SK-N-SH (cell line): ENCODE measurements at regions not wholly inside any gene's neighbourhood (a gene's known extent, or its start where the extent isn't known, plus 50 kb on each side); places are given as distances from the start of the nearest gene placed in this dataset.

Experiments
- CTCF ChIA-PET: fragments of 300-600, 350-600 bp; formaldehyde crosslinking; extraction: SDS; loops from one replicate; lab custom pipeline; 2021; lab: Yijun Ruan, JAX
- POLR2A ChIA-PET: fragments of 350-600 bp; sonication (Branson Sonifier 250); formaldehyde crosslinking; extraction: SDS; loops from one replicate; lab custom pipeline; 2020; ENCODE audit warnings: antibody characterized with exemption, inconsistent platforms; lab: Yijun Ruan, JAX
- DNase-seq: peaks from one replicate; pipeline ENCODE4 v3.0.0; 2012
- H2AFZ ChIP-seq: fragments of 200-600 bp; sonication (generic); 2 replicates; pipeline ENCODE4 v1.8.1; 2016; ENCODE audit warnings: antibody characterized with exemption, mild to moderate bottlenecking, low read depth
- H3F3A ChIP-seq: fragments of 200-600 bp; sonication (generic); replicated peaks from 2 replicates; pipeline ENCODE3; 2016; ENCODE audit warnings: antibody characterized with exemption, mild to moderate bottlenecking; ENCODE audit not compliant: insufficient read depth
- H3K27ac ChIP-seq, 2 experiments: fragments of 200-500 bp in 1 of 2; fragments of 200-600 bp in 1 of 2; sonication (Bioruptor generic) in 1 of 2; sonication (generic), shearing (Covaris generic) in 1 of 2; 2 replicates each; pipeline versions ENCODE4 v1.5.1 to v1.6.1; 2014 to 2016; ENCODE audit warnings: low read depth in 2 of 2, inconsistent platforms in 1 of 2, low read length in 1 of 2, mild to moderate bottlenecking in 1 of 2, mixed read lengths in 1 of 2
- H3K27me3 ChIP-seq: fragments of 200-600 bp; sonication (generic), shearing (Covaris generic); 2 replicates; pipeline ENCODE4 v1.6.1; 2016; ENCODE audit warnings: mixed run types; ENCODE audit not compliant: insufficient read depth
- H3K36me3 ChIP-seq, 2 experiments: fragments of 200-500 bp in 1 of 2; fragments of 200-600 bp in 1 of 2; sonication (Bioruptor generic) in 1 of 2; sonication (generic) in 1 of 2; replicated peaks in 1 of 2; 2 replicates each; pipeline versions ENCODE3 to v1.5.1; 2014 to 2016; ENCODE audit warnings: low read length in 1 of 2, mild to moderate bottlenecking in 1 of 2; ENCODE audit not compliant: insufficient read depth in 2 of 2, control insufficient read depth in 1 of 2
- H3K4me1 ChIP-seq, 2 experiments: fragments of 200-500 bp in 1 of 2; fragments of 200-600 bp in 1 of 2; sonication (Bioruptor generic) in 1 of 2; sonication (generic), shearing (Covaris generic) in 1 of 2; 2 replicates each; pipeline versions ENCODE4 v1.5.1 to v1.6.1; 2014 to 2016; ENCODE audit warnings: low read depth in 1 of 2, low read length in 1 of 2, mixed run types in 1 of 2; ENCODE audit not compliant: insufficient read depth in 2 of 2, control insufficient read depth in 1 of 2
- H3K4me2 ChIP-seq: fragments of 200-600 bp; sonication (generic), shearing (Covaris generic); 2 replicates; pipeline ENCODE4 v1.6.1; 2017; ENCODE audit warnings: mixed run types
- H3K4me3 ChIP-seq, 2 experiments: fragments of 200-500 bp in 1 of 2; fragments of 200-600 bp in 1 of 2; sonication (Bioruptor generic) in 1 of 2; sonication (generic), shearing (Covaris generic) in 1 of 2; 2 replicates each; pipeline versions ENCODE4 v1.5.1 to v1.8.1; 2014 to 2016; ENCODE audit warnings: low read depth in 2 of 2, inconsistent platforms in 1 of 2, low read length in 1 of 2, mild to moderate bottlenecking in 1 of 2, mixed read lengths in 1 of 2, moderate library complexity in 1 of 2
- H3K79me2 ChIP-seq: fragments of 200-600 bp; sonication (generic); 2 replicates; pipeline ENCODE4 v1.8.1; 2017; ENCODE audit warnings: mild to moderate bottlenecking; ENCODE audit not compliant: insufficient read depth
- H3K9ac ChIP-seq: fragments of 200-600 bp; sonication (generic); 2 replicates; pipeline ENCODE4 v1.6.1; 2017; ENCODE audit warnings: mixed run types
- H3K9me2 ChIP-seq: fragments of 200-600 bp; sonication (generic); 2 replicates; pipeline ENCODE4 v1.6.1; 2017; ENCODE audit warnings: mixed run types
- H3K9me3 ChIP-seq: fragments of 200-600 bp; sonication (generic); 2 replicates; pipeline ENCODE4 v1.6.1; 2017; ENCODE audit warnings: mixed run types, mild to moderate bottlenecking, moderate library complexity
- H4K20me1 ChIP-seq: fragments of 200-600 bp; sonication (generic); 2 replicates; pipeline ENCODE4 v1.6.1; 2017; ENCODE audit warnings: mild to moderate bottlenecking, mixed run types; ENCODE audit not compliant: insufficient read depth
- CHD2 ChIP-seq: fragments of 150-350 bp; IDR thresholded peaks from 2 replicates; pipeline ENCODE4 v1.6.1; 2018; ENCODE audit warnings: low read length; ENCODE audit not compliant: partially characterized antibody
- EP300 ChIP-seq, 2 experiments: IDR thresholded peaks; 2 replicates each; pipeline versions ENCODE4 v1.4.0 to v1.6.1; 2012; ENCODE audit warnings: borderline replicate concordance in 1 of 2, low read depth in 1 of 2, low read length in 1 of 2
- FOXJ3 ChIP-seq: sonication (generic); formaldehyde crosslinking; IDR thresholded peaks from 2 replicates; pipeline ENCODE4 v1.5.1; 2020; ENCODE audit warnings: mild to moderate bottlenecking, missing genetic modification reagents
- FOXM1 ChIP-seq: IDR thresholded peaks from 2 replicates; pipeline ENCODE4 v1.4.0; 2012; ENCODE audit warnings: low read depth, mild to moderate bottlenecking
- GATA2 ChIP-seq: sonication (generic); formaldehyde crosslinking; IDR thresholded peaks from 2 replicates; pipeline ENCODE4 v1.5.0; 2020; ENCODE audit warnings: mild to moderate bottlenecking, missing genetic modification reagents
- IRF3 ChIP-seq: fragments of 150-350 bp; IDR thresholded peaks from 2 replicates; pipeline ENCODE4 v1.6.1; 2016; ENCODE audit warnings: mild to moderate bottlenecking, low read depth, low read length
- MEF2A ChIP-seq: IDR thresholded peaks from 2 replicates; pipeline ENCODE4 v1.4.0; 2012; ENCODE audit warnings: low read depth, borderline replicate concordance
- NFIC ChIP-seq: IDR thresholded peaks from 2 replicates; pipeline ENCODE4 v1.4.0; 2012; ENCODE audit warnings: borderline replicate concordance
- NRF1 ChIP-seq: IDR thresholded peaks from 2 replicates; pipeline ENCODE4 v1.6.1; 2012; ENCODE audit warnings: low read depth, mild to moderate bottlenecking, low read length
- POLR2AphosphoS5 ChIP-seq: IDR thresholded peaks from 2 replicates; pipeline ENCODE4 v1.6.1; 2012; ENCODE audit warnings: low read depth, low read length
- RCOR1 ChIP-seq: fragments of 150-350 bp; IDR thresholded peaks from 2 replicates; pipeline ENCODE4 v1.6.1; 2017; ENCODE audit warnings: antibody characterized with exemption, low read length
- REST ChIP-seq: IDR thresholded peaks from 2 replicates; pipeline ENCODE4 v1.6.1; 2012; ENCODE audit warnings: mild to moderate bottlenecking, low read depth, low read length, moderate library complexity
- RXRA ChIP-seq: IDR thresholded peaks from 2 replicates; pipeline ENCODE4 v1.4.0; 2012; ENCODE audit warnings: low read depth, mild to moderate bottlenecking, borderline replicate concordance
- SIN3A ChIP-seq: IDR thresholded peaks from 2 replicates; pipeline ENCODE4 v1.6.1; 2012; ENCODE audit warnings: low read depth, mild to moderate bottlenecking, low read length, moderate library complexity, borderline replicate concordance
- SMC3 ChIP-seq: IDR thresholded peaks from 2 replicates; pipeline ENCODE4 v1.6.1; 2012; ENCODE audit warnings: low read depth, low read length, improper control_type of control experiment
- USF1 ChIP-seq: IDR thresholded peaks from 2 replicates; pipeline ENCODE4 v1.4.0; 2012; ENCODE audit warnings: low read depth, borderline replicate concordance
- USF2 ChIP-seq: fragments of 150-350 bp; IDR thresholded peaks from 2 replicates; pipeline ENCODE4 v1.6.1; 2017; ENCODE audit warnings: antibody characterized with exemption, low read length, low read depth, borderline replicate concordance
- WGBS: methylation state at CpG from one replicate; pipeline ENCODE4 v1.1.6; 2017; ENCODE audit warnings: low lambda C conversion rate; 5-methylcytosine and 5-hydroxymethylcytosine counted together

- TF ChIP-seq IRF3 (no peak), USF2 (no peak)
- TF ChIP-seq, all 33 proteins: peak for 0
Observed at GRCh38 chr7:47183862-47184590, 397.9 kb downstream of the TNS3 start (continued).

GRCh38 chr7:47181746-47182361 lies 400.1 kb downstream of the TNS3 start:
- H3K9me3 ChIP-seq, result no peaks in the 10 kb centered on the region
- no peaks in the 10 kb centered on the region for H3F3A ChIP-seq
- CTCF ChIA-PET, result interaction anchor here (0.8 to 11.9 kb wide), 11 partner anchors 13 to 1291 kb away, joined by 3 to 227 read pairs (median 4); partner anchors contain the start of gene IGFBP3
- no peaks in the 10 kb centered on the region for H4K20me1 ChIP-seq
- no peak overlapping the region for H3K4me2 ChIP-seq
- no peak overlapping the region for H2AFZ ChIP-seq
- peaks cover 6% of the 10 kb centered on the region; the same call in 1 of the 2 replicates for H3K27me3 ChIP-seq
- WGBS, result 57% methylated on average over 4 of the region's 4 CpGs
- TF ChIP-seq MEF2A (no peak), FOXM1 (no peak), SIN3A (no peak), FOXJ3 (CRISPR knock-in tag) (no peak), NFIC (no peak), POLR2AphosphoS5 (no peak), REST (no peak), EP300 (IDR thresholded peaks at IDR 0.05; ENCODE audit: borderline replicate concordance in 1 of 2, low read depth in 1 of 2, low read length in 1 of 2) (no peak), RCOR1 (no peak), NRF1 (no peak), CHD2 (no peak), SMC3 (no peak), USF1 (no peak), GATA2 (CRISPR knock-in tag) (no peak), RXRA (no peak)
- no peak overlapping the region for H3K4me3 ChIP-seq
- POLR2A ChIA-PET, result interaction anchor here (0.9 kb wide), 1 partner anchor 20 kb away, joined by 3 read pairs; no protein-coding TSS in a partner anchor
- H3K4me1 ChIP-seq, result no peaks in the 10 kb centered on the region; a peak in 1 of 4 replicates
- DNase-seq, result no peak
- H3K36me3 ChIP-seq, result no peaks in the 10 kb centered on the region
- H3K27ac ChIP-seq, result no peak overlapping the region
- no peaks in the 10 kb centered on the region for H3K9me2 ChIP-seq
- H3K79me2 ChIP-seq, result no peaks in the 10 kb centered on the region
- no peak overlapping the region for H3K9ac ChIP-seq
